ENCODE measurements at regions not wholly inside any gene's neighbourhood (a gene's known extent, or its start where the extent isn't known, plus 50 kb on each side); places are given as distances from the start of the nearest gene placed in this dataset.

DNA sequence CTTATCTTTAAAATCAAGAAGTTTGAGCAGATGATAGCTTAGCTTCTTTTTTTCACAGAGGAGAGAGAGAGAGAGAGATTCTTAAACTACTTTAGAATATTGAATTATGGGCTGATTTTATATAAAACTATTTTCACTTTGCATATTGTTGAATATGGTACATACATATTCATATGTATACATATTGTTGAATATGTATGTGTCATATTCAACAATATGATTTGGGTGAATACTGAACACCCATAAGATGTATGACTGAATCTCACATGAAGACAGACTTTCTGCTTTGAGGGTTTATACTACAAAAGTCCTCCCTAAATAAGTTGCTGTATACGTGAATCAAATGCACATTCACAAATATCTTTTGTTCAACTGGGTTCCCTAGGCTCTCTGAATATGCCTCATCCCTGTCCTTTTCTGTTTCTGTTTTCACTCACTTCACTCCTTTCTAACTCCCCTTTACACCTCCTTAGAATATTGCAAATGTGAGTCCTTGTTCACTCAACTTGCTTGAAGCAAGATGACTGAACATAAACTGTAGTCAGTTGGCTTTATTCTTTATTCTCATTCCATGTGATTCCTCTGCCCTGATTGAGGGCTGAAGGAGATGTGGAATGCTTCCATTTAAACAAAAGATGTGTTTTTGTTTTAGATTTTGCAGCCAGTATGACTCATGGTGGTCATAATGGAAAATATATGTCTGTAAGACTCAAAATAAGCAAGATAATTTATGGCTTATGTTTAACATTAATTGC is 225.4 kb upstream of the DAB2 start:
- no peak for TF ChIP-seq SP1 (IDR thresholded peaks at IDR 0.05)
- TF ChIP-seq SUZ12 (IDR thresholded peaks at IDR 0.05) = no peak
- TF ChIP-seq CTBP1 (IDR thresholded peaks at IDR 0.05; ENCODE audit: borderline replicate concordance) = no peak
- TF ChIP-seq ZNF384 (IDR thresholded peaks at IDR 0.05) = no peak
- no peak for TF ChIP-seq ELF4 (IDR thresholded peaks at IDR 0.05)
- no peak for TF ChIP-seq BHLHE40 (IDR thresholded peaks at IDR 0.05; ENCODE audit: borderline replicate concordance)
- TF ChIP-seq FOXM1 (IDR thresholded peaks at IDR 0.05; ENCODE audit: borderline replicate concordance) = no peak
- no peak for TF ChIP-seq LEF1 (IDR thresholded peaks at IDR 0.05; ENCODE audit: borderline replicate concordance)
- TF ChIP-seq TARDBP (IDR thresholded peaks at IDR 0.05) = no peak
- no peak for TF ChIP-seq FOXA1 (IDR thresholded peaks at IDR 0.05)
